LNCAP (cell line): ENCODE measurements at regions not wholly inside any gene's neighbourhood (a gene's known extent, or its start where the extent isn't known, plus 50 kb on each side); places are given as distances from the start of the nearest gene placed in this dataset.

ENCODE experiments used
- CTCF ChIP-seq: fragments of 450-650 bp; IDR thresholded peaks from 2 replicates; pipeline ENCODE4 v1.5.1; 2017; ENCODE audit warnings: mild to moderate bottlenecking

- no peak for TF ChIP-seq CTCF
Measured at GRCh38 chr2:210912779-210913178, 356.4 kb downstream of the CPS1 start.

DNA sequence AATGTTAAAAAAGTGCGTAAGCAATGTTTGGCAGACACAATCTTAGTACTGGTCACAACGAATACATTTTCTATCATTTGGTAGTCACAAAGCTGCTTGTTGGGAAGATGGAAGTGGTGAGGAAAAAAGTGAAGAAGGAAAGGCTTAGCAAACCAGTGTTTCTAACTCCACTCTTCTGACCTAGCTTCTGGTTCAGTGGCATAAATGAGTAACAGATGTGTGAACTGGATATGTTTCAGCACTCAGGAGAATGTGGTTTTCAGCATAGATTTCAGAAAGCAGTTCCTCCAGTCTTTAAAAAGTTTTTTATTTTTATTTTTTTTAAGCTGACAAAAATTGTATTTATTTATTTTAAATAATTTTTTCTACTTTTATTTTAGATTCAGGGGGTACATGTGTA lies 357.1 kb downstream of the CPS1 start:
- TF ChIP-seq CTCF: no peak

GRCh38 chr2:210915912-210916311 lies 359.5 kb downstream of the CPS1 start:
- TF ChIP-seq CTCF: no peak

DNA sequence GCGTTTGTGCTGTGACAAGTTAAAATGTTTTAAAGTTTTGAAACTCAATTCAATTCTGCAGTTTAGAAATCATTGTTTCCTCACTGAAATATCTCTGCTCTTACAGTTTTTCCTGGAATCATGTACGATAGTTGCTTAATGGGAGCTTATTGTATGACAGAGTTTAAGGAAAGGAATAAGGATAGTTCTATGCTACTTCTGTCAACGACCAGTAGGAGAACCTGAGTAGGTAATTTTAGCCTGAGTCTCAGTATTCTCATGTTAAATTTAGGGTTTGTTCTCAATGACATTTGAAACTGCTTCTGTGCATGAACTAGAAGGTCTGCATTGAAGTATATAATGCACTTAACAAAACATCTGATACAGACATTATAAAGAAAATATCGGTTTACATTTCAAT lies 361.1 kb downstream of the CPS1 start:
- no peak for TF ChIP-seq CTCF

DNA sequence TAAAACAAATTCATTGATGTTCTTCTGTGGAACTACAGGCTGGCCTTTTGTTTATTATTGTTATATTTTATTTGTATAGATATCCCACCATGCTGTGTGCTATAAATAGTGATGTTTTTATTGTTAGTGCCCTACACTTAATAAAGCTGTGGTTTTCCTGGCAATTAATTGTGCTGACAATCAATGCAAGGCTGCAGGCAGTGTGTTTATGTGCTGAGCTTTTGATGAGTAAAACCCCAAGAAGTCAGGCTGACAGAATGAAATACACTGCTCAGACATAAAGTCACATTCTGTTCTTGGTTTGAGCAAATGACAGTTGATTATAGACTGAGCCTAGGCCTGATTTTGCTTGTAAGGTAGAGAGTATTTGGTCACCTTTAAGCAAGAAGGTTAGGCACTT lies 362.7 kb downstream of the CPS1 start:
- TF ChIP-seq CTCF: no peak

DNA sequence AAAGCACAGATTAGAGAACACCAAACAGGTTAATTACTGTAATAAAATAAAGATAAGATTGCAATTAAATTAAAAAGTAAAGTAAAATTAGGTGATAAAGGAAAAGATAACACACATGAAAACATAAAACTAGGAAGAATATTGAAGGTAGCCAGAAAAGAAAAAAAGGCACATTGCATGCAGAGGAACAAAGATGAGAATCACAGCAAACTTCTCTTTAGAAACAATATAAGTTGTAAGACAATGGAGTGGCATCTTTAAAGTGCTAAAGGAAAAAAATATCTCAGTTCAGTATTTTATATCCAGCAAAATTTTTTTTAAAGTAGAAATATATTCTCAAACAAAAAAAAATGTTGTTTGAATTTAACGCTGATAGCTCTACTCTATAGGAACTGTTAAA lies 366.0 kb downstream of the CPS1 start:
- TF ChIP-seq CTCF: no peak

GRCh38 chr2:210928714-210929113 lies 372.3 kb downstream of the CPS1 start:
- TF ChIP-seq CTCF: no peak

DNA sequence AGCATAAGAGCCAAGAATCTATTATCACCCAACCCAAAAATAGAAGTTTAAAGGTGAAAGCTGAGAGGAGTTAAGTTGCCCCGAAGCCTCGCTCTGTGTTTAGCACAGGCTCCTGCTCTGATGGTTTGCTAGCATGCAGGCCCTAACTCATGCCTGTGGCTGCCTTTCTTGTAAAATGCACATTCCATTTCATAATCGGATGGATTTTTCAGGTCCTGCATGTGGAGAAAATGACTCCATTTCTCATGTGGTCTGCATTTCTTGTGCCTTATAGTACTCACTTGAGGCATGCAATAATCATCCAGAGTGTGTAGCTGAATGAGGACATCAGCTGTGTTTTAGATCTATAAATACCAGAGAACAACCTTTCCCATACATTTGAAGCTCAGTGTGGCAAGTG lies 381.8 kb downstream of the CPS1 start:
- TF ChIP-seq CTCF: no peak
